Heart left ventricle (tissue), 13 donors: ENCODE measurements at regions not wholly inside any gene's neighbourhood (a gene's known extent, or its start where the extent isn't known, plus 50 kb on each side); places are given as distances from the start of the nearest gene placed in this dataset.

Source experiments
- CTCF ChIP-seq, 12 donors: fragments of 200-600 bp; sonication (generic) in 4 of 12; IDR thresholded peaks; one replicate each; pipeline versions ENCODE4 v1.5.0 to v1.8.0; 2018 to 2022; ENCODE audit warnings: antibody characterized with exemption in 12 of 12, mild to moderate bottlenecking in 5 of 12
- POLR2A ChIP-seq, 2 donors: fragments of 450-650 bp; IDR thresholded peaks; one replicate each; pipeline ENCODE4 v1.6.1; 2017; ENCODE audit warnings: antibody characterized with exemption in 2 of 2, mild to moderate bottlenecking in 2 of 2, moderate library complexity in 2 of 2
- donor health status: ischemic (EF 13 %, LVEDD 7.1; RV severe dilation, severe dysfunction).
- donor health status: DM: no; HTN: yes; CAD: no.
- donor health status: DM: no; HTN: no; CAD: no.
- donor health status: ischemic (EF 25% LVEDD 6.9; RV normal size, moderate dysfunction).
- donor health status: ischemic (EF 25% LVEDD 5.7; RV mildly dilated, moderate dysfunction).
- donor health status: ischemic (EF 35%, LVEDD 5.7; RV mildly dilated, moderate dysfunction).
- donor health status: nonischemic (EF 11% LVEDD 7.7; RV severe dilation, severe dysfunction).
- donor health status: DM: yes; HTN: yes; CAD: no.
- donor health status: PGD.
- donor health status: ischemic (EF 29% LVEDD 5.4; RV normal size, mild dysfunction).
- donor health status: nonischemic (EF 23%, LVEDD 6.1; RV moderate dilation, normal function).

GRCh38 chr16:51888016-51888415, 658.9 kb downstream of the TOX3 start:
- TF ChIP-seq CTCF (IDR thresholded peaks at IDR 0.05), result no peak
- TF ChIP-seq POLR2A (IDR thresholded peaks at IDR 0.05), result no peak
